NCI-H2227 (cell line): ENCODE measurements at regions not wholly inside any gene's neighbourhood (a gene's known extent, or its start where the extent isn't known, plus 50 kb on each side); places are given as distances from the start of the nearest gene placed in this dataset.

Source experiments
- DNase-seq: peaks from one replicate; lab custom pipeline; 2025; ENCODE audit not compliant: unreplicated experiment; lab: John Stamatoyannopoulos, UW

- DNase-seq = no peak
These were observed 113.7 kb upstream of the TSPAN5 start for GRCh38 chr4:98771959-98772632.

- DNase-seq = no peak
These were observed 107.4 kb upstream of the TSPAN5 start for GRCh38 chr4:98765771-98766170.

- DNase-seq = no peak
These were observed 99.8 kb upstream of the TSPAN5 start for GRCh38 chr4:98758182-98758581.

- DNase-seq = no peak
These were observed 96.3 kb upstream of the TSPAN5 start for GRCh38 chr4:98754736-98755135.

- no peak for DNase-seq
These were observed 90.8 kb upstream of the TSPAN5 start for GRCh38 chr4:98749206-98749605.

- no peak for DNase-seq
These were observed 90.2 kb upstream of the TSPAN5 start for GRCh38 chr4:98748609-98749008.

GRCh38 chr4:98747393-98748091, 89.1 kb upstream of the TSPAN5 start:
- DNase-seq = no peak

GRCh38 chr4:98746936-98747335, 88.5 kb upstream of the TSPAN5 start:
- no peak for DNase-seq

- DNase-seq = no peak
These were observed 88.1 kb upstream of the TSPAN5 start for GRCh38 chr4:98746530-98746929.

- DNase-seq = no peak
These were observed 87.0 kb upstream of the TSPAN5 start for GRCh38 chr4:98745366-98745765.

GRCh38 chr4:98744372-98745150, 86.2 kb upstream of the TSPAN5 start:
- DNase-seq = no peak

GRCh38 chr4:98741952-98742351, 83.5 kb upstream of the TSPAN5 start:
- no peak for DNase-seq

GRCh38 chr4:98739751-98740150, 81.3 kb upstream of the TSPAN5 start:
- no peak for DNase-seq

GRCh38 chr4:98733601-98734000, 75.2 kb upstream of the TSPAN5 start:
- no peak for DNase-seq

GRCh38 chr4:98728871-98729270, 70.5 kb upstream of the TSPAN5 start:
- DNase-seq = no peak

- no peak for DNase-seq
These were observed 70.0 kb upstream of the TSPAN5 start for GRCh38 chr4:98728433-98728832.

GRCh38 chr4:98722000-98722399, 63.6 kb upstream of the TSPAN5 start:
- DNase-seq = no peak

- DNase-seq = peak; percentile 77
These were observed 62.6 kb upstream of the TSPAN5 start for GRCh38 chr4:98720871-98721480.

GRCh38 chr4:98716796-98717195, 58.4 kb upstream of the TSPAN5 start:
- no peak for DNase-seq

GRCh38 chr4:98712607-98713006, 54.2 kb upstream of the TSPAN5 start:
- no peak for DNase-seq

GRCh38 chr4:98711526-98711925, 53.1 kb upstream of the TSPAN5 start:
- DNase-seq = no peak

GRCh38 chr4:98710831-98711230, 52.4 kb upstream of the TSPAN5 start:
- DNase-seq = no peak
